Neuronal stem cell (in vitro differentiated cells): ENCODE measurements at regions not wholly inside any gene's neighbourhood (a gene's known extent, or its start where the extent isn't known, plus 50 kb on each side); places are given as distances from the start of the nearest gene placed in this dataset.
A peak's percentile ranks its signal among the peaks of the same experiment; 100 is the strongest.

Experiments used
- DNase-seq: peaks from one replicate; pipeline ENCODE4 v3.0.0-alpha.2; 2013; ENCODE audit warnings: low spot score
- H2AFZ ChIP-seq: one replicate; pipeline ENCODE4 v1.6.1; 2013; ENCODE audit warnings: mild to moderate bottlenecking, low read length, inconsistent platforms
- H2AK5ac ChIP-seq: 2 replicates; pipeline ENCODE4 v1.6.1; 2013; ENCODE audit warnings: low read depth, mild to moderate bottlenecking, inconsistent platforms, low read length, moderate library complexity, mixed read lengths
- H2BK120ac ChIP-seq: 2 replicates; pipeline ENCODE4 v1.6.1; 2013; ENCODE audit warnings: low read depth, mild to moderate bottlenecking, inconsistent platforms, low read length, moderate library complexity, mixed read lengths
- H2BK12ac ChIP-seq: one replicate; pipeline ENCODE4 v1.6.1; 2013; ENCODE audit warnings: low read length, inconsistent platforms
- H2BK15ac ChIP-seq: 2 replicates; pipeline ENCODE4 v1.6.1; 2013; ENCODE audit warnings: mild to moderate bottlenecking, low read length, inconsistent platforms, mixed read lengths
- H2BK5ac ChIP-seq: one replicate; pipeline ENCODE4 v1.6.1; 2013; ENCODE audit warnings: inconsistent platforms, mild to moderate bottlenecking, low read length, moderate library complexity
- H3K14ac ChIP-seq: one replicate; pipeline ENCODE4 v1.6.1; 2013; ENCODE audit warnings: low read length, inconsistent platforms
- H3K18ac ChIP-seq: 2 replicates; pipeline ENCODE4 v1.6.1; 2013; ENCODE audit warnings: low read length, inconsistent platforms
- H3K23ac ChIP-seq: 2 replicates; pipeline ENCODE4 v1.6.1; 2013; ENCODE audit warnings: low read depth, mild to moderate bottlenecking, mixed read lengths, low read length, inconsistent platforms; ENCODE audit not compliant: poor library complexity
- H3K27ac ChIP-seq: replicated peaks from 3 replicates; pipeline ENCODE4 v1.5.1; 2013; ENCODE audit warnings: low read length, inconsistent platforms
- H3K27me3 ChIP-seq, 3 experiments: 2 replicates each; pipeline ENCODE4 v1.6.1; 2013; ENCODE audit warnings: low read length in 3 of 3, mild to moderate bottlenecking in 2 of 3, inconsistent platforms in 1 of 3, low read depth in 1 of 3, mixed read lengths in 1 of 3, moderate library complexity in 1 of 3; ENCODE audit not compliant: control insufficient read depth in 3 of 3, insufficient read depth in 3 of 3
- H3K36me3 ChIP-seq, 2 donors: replicated peaks in 1 of 2; 2 replicates each; pipeline ENCODE4 v1.6.1; 2013; ENCODE audit warnings: low read length in 2 of 2; ENCODE audit not compliant: control insufficient read depth in 2 of 2, insufficient read depth in 2 of 2
- H3K4ac ChIP-seq: 2 replicates; pipeline ENCODE4 v1.6.1; 2013; ENCODE audit warnings: inconsistent platforms, mild to moderate bottlenecking, low read length, moderate library complexity
- H3K4me1 ChIP-seq, 2 donors: 1 replicate in 1 of 2; 2 replicates in 1 of 2; pipeline ENCODE4 v1.6.1; 2013; ENCODE audit warnings: low read length in 2 of 2, low read depth in 1 of 2; ENCODE audit not compliant: control insufficient read depth in 2 of 2, insufficient read depth in 1 of 2
- H3K4me2 ChIP-seq: one replicate; pipeline ENCODE4 v1.6.1; 2013; ENCODE audit warnings: mild to moderate bottlenecking, low read length, inconsistent platforms; ENCODE audit not compliant: insufficient read depth, poor library complexity, severe bottlenecking
- H3K4me3 ChIP-seq, 2 donors: 2 replicates each; pipeline ENCODE4 v1.5.1; 2013; ENCODE audit warnings: low read length in 2 of 2, mild to moderate bottlenecking in 2 of 2, inconsistent platforms in 1 of 2, moderate library complexity in 1 of 2
- H3K79me1 ChIP-seq: one replicate; pipeline ENCODE4 v1.6.1; 2013; ENCODE audit warnings: low read depth, mild to moderate bottlenecking, inconsistent platforms, low read length, moderate library complexity
- H3K9ac ChIP-seq: one replicate; pipeline ENCODE4 v1.6.1; 2013; ENCODE audit warnings: mild to moderate bottlenecking, low read depth, low read length, inconsistent platforms; ENCODE audit not compliant: poor library complexity
- H3K9me3 ChIP-seq, 2 donors: replicated peaks in 1 of 2; 2 replicates each; pipeline versions ENCODE3 to v1.6.1; 2013; ENCODE audit warnings: low read length in 2 of 2, mild to moderate bottlenecking in 2 of 2, inconsistent platforms in 1 of 2, low read depth in 1 of 2, mixed read lengths in 1 of 2, moderate library complexity in 1 of 2; ENCODE audit not compliant: control insufficient read depth in 2 of 2, insufficient read depth in 1 of 2
- H4K8ac ChIP-seq: one replicate; pipeline ENCODE4 v1.6.1; 2013; ENCODE audit warnings: low read depth, mild to moderate bottlenecking, inconsistent platforms, low read length, moderate library complexity
- H4K91ac ChIP-seq: one replicate; pipeline ENCODE4 v1.6.1; 2013; ENCODE audit warnings: low read length, low read depth, mild to moderate bottlenecking, inconsistent platforms; ENCODE audit not compliant: poor library complexity
- WGBS, 2 donors: extraction: QIAGEN DNeasy Blood & Tissue Kit; methylation state at CpG; one replicate each; pipeline ENCODE4 v1.1.7; 2013; ENCODE audit warnings: missing lambda C conversion rate in 2 of 2, mixed read lengths in 1 of 2; ENCODE audit not compliant: insufficient read length in 2 of 2, insufficient replicate concordance in 1 of 2; ENCODE audit errors: extremely low coverage in 2 of 2; 5-methylcytosine and 5-hydroxymethylcytosine counted together

DNA sequence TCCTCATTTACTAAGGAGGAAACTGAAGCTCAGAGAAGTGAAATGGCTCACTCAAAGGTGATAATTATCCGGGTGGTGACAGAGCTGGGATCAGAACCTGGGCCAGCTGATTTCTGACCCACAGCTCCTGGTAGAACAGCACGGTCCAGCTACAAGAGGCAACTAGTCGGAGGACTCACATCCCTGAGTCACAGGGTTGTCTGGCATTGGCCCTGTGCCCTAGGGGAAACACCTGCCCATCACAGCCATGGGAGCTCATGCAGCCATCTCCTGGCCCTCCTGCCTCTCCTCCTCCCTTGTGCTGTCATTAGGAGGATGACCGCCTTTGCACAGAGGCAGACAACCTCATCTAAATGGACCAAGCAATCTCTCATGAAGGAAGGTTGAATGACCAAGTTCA is 115.2 kb upstream of the TSPAN5 start:
- Histone ChIP-seq H4K91ac (no peak overlapping the region), H3K4ac (no peak overlapping the region), H3K79me1 (no peaks in the 10 kb centered on the region), H3K18ac (no peak overlapping the region), H3K27ac (no peak overlapping the region), H3K23ac (no peak overlapping the region), H3K9ac (no peak overlapping the region), H2BK12ac (no peak overlapping the region), H2BK15ac (peak overlapping the region; percentile 95), H2BK5ac (no peak overlapping the region), H2AFZ (no peak overlapping the region), H3K4me1 (peaks cover 0 to 7% of the 10 kb centered on the region in 2 donors), H3K4me3 (no peak overlapping the region), H4K8ac (no peak overlapping the region), H3K36me3 (no peaks in the 10 kb centered on the region), H3K9me3 (no peaks in the 10 kb centered on the region), H3K4me2 (no peak overlapping the region), H2AK5ac (no peak overlapping the region), H2BK120ac (no peak overlapping the region), H3K14ac (peak overlapping the region; percentile 87), H3K27me3 (no peaks in the 10 kb centered on the region)
- DNase-seq = no peak
- no CpG with 5 or more reads among the region's 4 CpGs for WGBS, 2 donors

DNA sequence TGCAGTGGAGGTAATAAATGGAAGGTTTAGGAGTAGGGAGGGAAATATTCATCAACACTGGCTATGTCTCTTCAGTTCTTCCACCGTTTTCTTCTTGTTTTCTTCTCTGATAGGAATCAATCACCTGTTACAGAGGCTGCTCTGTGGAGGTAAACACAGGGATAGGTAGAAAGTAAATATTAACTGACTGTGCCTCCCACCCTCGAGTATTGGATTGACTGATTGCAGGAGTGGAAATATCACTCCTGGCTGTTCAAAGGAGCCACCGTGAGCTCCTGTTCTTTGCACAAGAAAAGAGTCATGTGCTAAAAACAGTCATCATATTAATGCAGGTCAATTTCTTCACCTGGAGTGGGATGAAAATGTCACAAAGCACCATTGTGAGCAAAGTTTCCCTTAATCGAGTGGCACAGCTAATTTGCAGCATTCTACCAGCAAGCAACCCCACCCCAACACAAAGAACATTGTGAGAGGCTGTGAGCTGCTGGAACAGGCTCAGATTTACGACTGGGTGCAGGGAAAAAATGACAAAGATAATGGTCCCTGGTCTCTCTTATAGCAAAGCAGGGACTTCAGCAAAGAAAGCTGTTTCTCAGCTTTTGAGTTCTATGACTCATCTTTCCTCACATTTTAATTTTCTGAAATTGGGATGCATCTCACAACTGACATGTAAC is 113.7 kb upstream of the TSPAN5 start:
- no peak overlapping the region for H3K4ac ChIP-seq
- H3K36me3 ChIP-seq = no peaks in the 10 kb centered on the region
- H2BK15ac ChIP-seq = no peak overlapping the region
- H4K8ac ChIP-seq = no peak overlapping the region
- no peak overlapping the region for H2BK120ac ChIP-seq
- H3K9me3 ChIP-seq = no peaks in the 10 kb centered on the region
- H4K91ac ChIP-seq = no peak overlapping the region
- no peak for DNase-seq
- no peak overlapping the region for H3K9ac ChIP-seq
- H3K27me3 ChIP-seq = no peaks in the 10 kb centered on the region
- H2AFZ ChIP-seq = no peak overlapping the region
- H3K4me1 ChIP-seq = peaks cover 0 to 5% of the 10 kb centered on the region in 2 donors
- no peak overlapping the region for H3K4me2 ChIP-seq
- H2AK5ac ChIP-seq = no peak overlapping the region
- H2BK5ac ChIP-seq = no peak overlapping the region
- no peak overlapping the region for H2BK12ac ChIP-seq
- H3K27ac ChIP-seq = no peak overlapping the region
- no peaks in the 10 kb centered on the region for H3K79me1 ChIP-seq
- H3K23ac ChIP-seq = no peak overlapping the region
- no peak overlapping the region for H3K14ac ChIP-seq
- WGBS, 2 donors = no CpG with 5 or more reads among the region's 5 CpGs
- no peak overlapping the region for H3K4me3 ChIP-seq
- no peak overlapping the region for H3K18ac ChIP-seq

DNA sequence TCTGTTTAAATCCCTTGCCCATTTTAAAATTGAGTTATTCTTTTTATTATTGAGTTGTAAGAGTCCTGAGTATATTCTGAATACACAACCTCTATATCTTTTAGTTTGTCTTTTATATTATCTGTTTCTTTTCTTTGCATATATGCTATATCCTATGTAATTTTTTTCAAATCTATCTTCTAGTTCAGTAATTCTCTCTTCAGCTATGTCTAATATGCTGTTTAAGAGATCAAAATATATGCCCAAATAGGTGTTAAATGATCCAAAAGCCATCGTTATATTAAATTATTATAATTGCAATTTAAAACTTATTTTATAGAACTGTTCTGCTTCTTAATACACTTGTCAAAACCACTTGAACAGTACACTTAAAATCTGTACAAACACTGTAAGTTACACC is 107.4 kb upstream of the TSPAN5 start:
- Histone ChIP-seq H2BK120ac (no peak overlapping the region), H3K14ac (no peak overlapping the region), H3K9ac (no peak overlapping the region), H3K4me3 (no peak overlapping the region), H2AFZ (no peak overlapping the region), H3K36me3 (no peaks in the 10 kb centered on the region), H3K9me3 (peaks cover 0 to 10% of the 10 kb centered on the region in 2 donors), H3K23ac (no peak overlapping the region), H3K4me2 (no peak overlapping the region), H4K8ac (no peak overlapping the region), H3K27me3 (no peaks in the 10 kb centered on the region), H2BK5ac (no peak overlapping the region), H3K4me1 (no peaks in the 10 kb centered on the region), H2BK15ac (no peak overlapping the region), H3K27ac (no peak overlapping the region), H3K79me1 (no peaks in the 10 kb centered on the region), H4K91ac (no peak overlapping the region), H3K18ac (no peak overlapping the region), H2AK5ac (no peak overlapping the region), H2BK12ac (no peak overlapping the region), H3K4ac (no peak overlapping the region)
- no CpG with 5 or more reads among the region's 1 CpG for WGBS, 2 donors
- DNase-seq = no peak

DNA sequence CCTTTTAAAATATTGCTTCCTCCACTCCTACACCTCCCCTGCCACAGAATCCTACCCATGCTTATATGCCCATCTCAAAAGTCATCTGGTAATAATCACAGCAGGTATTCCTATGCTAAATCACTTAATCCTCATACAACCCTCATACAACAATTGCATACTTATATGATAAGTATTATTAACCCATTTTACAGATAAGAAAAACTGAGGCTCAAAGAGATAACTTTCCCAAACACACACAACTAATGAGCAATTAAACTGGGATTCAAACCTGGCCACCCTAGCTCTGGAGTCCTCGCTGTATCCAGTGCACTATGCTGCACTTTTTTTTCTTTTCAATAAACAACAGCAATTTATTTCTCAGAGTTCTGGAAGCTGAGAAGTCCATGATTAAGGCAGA is 99.8 kb upstream of the TSPAN5 start:
- no CpG with 5 or more reads among the region's 1 CpG for WGBS, 2 donors
- no peak for DNase-seq
- no peaks in the 10 kb centered on the region for H3K36me3 ChIP-seq

More for the DNA sequence above, 99.8 kb upstream of the TSPAN5 start:
- Histone ChIP-seq H3K9ac (no peak overlapping the region), H2BK5ac (no peak overlapping the region), H3K27ac (no peak overlapping the region), H3K9me3 (no peaks in the 10 kb centered on the region), H2AFZ (no peak overlapping the region), H3K23ac (no peak overlapping the region), H3K4me2 (no peak overlapping the region), H3K14ac (no peak overlapping the region), H2AK5ac (no peak overlapping the region), H4K8ac (no peak overlapping the region), H2BK12ac (no peak overlapping the region), H4K91ac (no peak overlapping the region), H3K18ac (no peak overlapping the region), H2BK15ac (no peak overlapping the region), H3K27me3 (no peaks in the 10 kb centered on the region), H3K4ac (no peak overlapping the region), H2BK120ac (no peak overlapping the region), H3K4me3 (no peak overlapping the region), H3K79me1 (no peaks in the 10 kb centered on the region), H3K4me1 (no peaks in the 10 kb centered on the region)
